Stomach smooth muscle (tissue), 2 donors: ENCODE measurements at regions not wholly inside any gene's neighbourhood (a gene's known extent, or its start where the extent isn't known, plus 50 kb on each side); places are given as distances from the start of the nearest gene placed in this dataset.
"Not testable (repeated sequence)": the region's sequence is repeated elsewhere in the genome, so short reads cannot be mapped to it uniquely, and the experiment has no call there.

Experiments used
- H3K27ac ChIP-seq: one replicate; pipeline ENCODE4 v1.7.0; 2013; ENCODE audit warnings: mild to moderate bottlenecking, low read length, inconsistent platforms
- H3K27me3 ChIP-seq, 2 donors: one replicate each; pipeline ENCODE4 v1.7.0; 2013; ENCODE audit warnings: low read length in 2 of 2; ENCODE audit not compliant: insufficient read depth in 2 of 2, control insufficient read depth in 1 of 2
- H3K36me3 ChIP-seq, 2 donors: one replicate each; pipeline ENCODE4 v1.7.0; 2013; ENCODE audit warnings: low read length in 2 of 2; ENCODE audit not compliant: control insufficient read depth in 2 of 2, insufficient read depth in 2 of 2
- H3K4me1 ChIP-seq: one replicate; pipeline ENCODE4 v1.7.0; 2013; ENCODE audit warnings: low read length; ENCODE audit not compliant: control insufficient read depth, insufficient read depth
- H3K4me3 ChIP-seq, 2 donors: one replicate each; pipeline ENCODE4 v1.7.0; 2013; ENCODE audit warnings: low read length in 2 of 2
- H3K9ac ChIP-seq, 2 donors: one replicate each; pipeline ENCODE4 v1.7.0; 2013; ENCODE audit warnings: low read length in 2 of 2, mild to moderate bottlenecking in 1 of 2
- H3K9me3 ChIP-seq, 2 donors: one replicate each; pipeline ENCODE4 v1.7.0; 2013; ENCODE audit warnings: low read length in 2 of 2; ENCODE audit not compliant: control insufficient read depth in 2 of 2
- donor health status: healthy.
- donor health status: Pancreatic carcinoma.

GRCh38 chr2:49355611-49356010 lies 201.3 kb upstream of the FSHR start:
- Histone ChIP-seq H3K27ac (no peak overlapping the region), H3K9ac (no peak overlapping the region), H3K4me3 (no peak overlapping the region), H3K9me3 (no peaks in the 10 kb centered on the region), H3K36me3 (no peaks in the 10 kb centered on the region), H3K4me1 (no peaks in the 10 kb centered on the region), H3K27me3 (no peaks in the 10 kb centered on the region)

GRCh38 chr2:49351560-49351959 lies 197.2 kb upstream of the FSHR start:
- no peaks in the 10 kb centered on the region for H3K4me1 ChIP-seq
- no peak overlapping the region for H3K27ac ChIP-seq
- no peaks in the 10 kb centered on the region for H3K27me3 ChIP-seq
- H3K36me3 ChIP-seq = no peaks in the 10 kb centered on the region
- H3K9me3 ChIP-seq = no peaks in the 10 kb centered on the region
- H3K9ac ChIP-seq = no peak overlapping the region
- no peak overlapping the region for H3K4me3 ChIP-seq

DNA sequence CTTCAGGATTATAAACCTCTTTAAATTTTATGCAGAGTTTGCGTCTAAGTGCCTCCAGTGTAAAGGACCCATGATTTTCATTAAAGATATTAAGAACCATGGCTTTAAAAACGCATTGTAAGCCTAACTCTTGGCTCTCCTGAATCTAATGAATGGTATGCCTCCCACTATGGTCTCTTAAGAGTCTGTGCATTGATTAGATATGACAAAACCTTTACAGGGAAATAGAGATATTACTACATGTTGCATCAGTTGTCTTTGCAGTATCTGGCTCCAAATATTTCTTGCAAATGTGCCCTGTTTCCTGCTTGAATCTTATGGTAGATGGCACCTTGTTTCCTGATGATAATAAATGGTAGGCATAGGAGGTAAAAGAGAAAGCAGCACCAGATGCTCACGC lies 189.3 kb upstream of the FSHR start:
- no peak overlapping the region for H3K27ac ChIP-seq
- no peaks in the 10 kb centered on the region for H3K36me3 ChIP-seq
- no peaks in the 10 kb centered on the region for H3K4me1 ChIP-seq
- H3K9ac ChIP-seq = no peak overlapping the region
- no peaks in the 10 kb centered on the region for H3K27me3 ChIP-seq
- H3K9me3 ChIP-seq = no peaks in the 10 kb centered on the region
- H3K4me3 ChIP-seq = no peak overlapping the region

DNA sequence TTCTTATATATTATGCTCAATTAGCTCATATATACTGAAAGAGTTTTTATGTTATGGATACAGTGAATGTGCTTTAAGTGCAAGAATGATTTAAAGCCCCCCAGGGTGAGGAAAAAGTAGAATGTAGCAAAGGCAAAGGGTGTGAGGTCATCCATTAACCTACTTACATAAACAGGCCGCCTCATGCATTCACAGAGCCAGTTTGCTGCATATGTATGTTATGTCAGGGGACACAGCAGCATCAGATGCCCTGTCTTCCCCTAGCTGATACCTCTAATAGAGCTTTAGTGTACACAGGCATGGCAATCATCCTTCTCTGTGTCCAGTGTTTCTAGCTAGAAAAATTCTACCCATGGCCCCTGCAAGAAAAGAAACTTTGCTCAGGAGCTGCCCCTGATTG lies 187.8 kb upstream of the FSHR start:
- Histone ChIP-seq H3K4me1 (no peaks in the 10 kb centered on the region), H3K9me3 (no peaks in the 10 kb centered on the region), H3K36me3 (no peaks in the 10 kb centered on the region), H3K27ac (no peak overlapping the region), H3K27me3 (no peaks in the 10 kb centered on the region), H3K4me3 (no peak overlapping the region), H3K9ac (no peak overlapping the region)

DNA sequence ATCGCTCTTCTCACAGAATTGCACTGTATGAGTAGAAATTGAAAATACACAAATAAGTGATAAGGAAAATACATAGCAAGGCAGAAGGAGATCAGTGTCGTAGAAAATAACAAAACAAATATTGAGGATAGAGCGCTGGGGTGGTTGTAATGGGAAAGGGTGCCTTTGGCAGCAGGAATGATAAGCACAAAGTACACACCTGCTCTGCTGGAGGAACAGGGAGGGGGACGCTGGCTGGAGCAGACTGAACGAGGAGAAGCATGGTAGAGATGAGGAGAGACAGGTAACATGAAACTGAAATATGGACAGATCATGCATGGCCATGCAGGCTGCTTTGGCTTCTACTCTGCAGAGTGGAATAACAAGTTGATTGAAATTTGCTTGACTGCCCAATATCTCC lies 181.2 kb upstream of the FSHR start:
- no peaks in the 10 kb centered on the region for H3K36me3 ChIP-seq
- H3K9ac ChIP-seq = no peak overlapping the region
- H3K9me3 ChIP-seq = no peaks in the 10 kb centered on the region
- no peaks in the 10 kb centered on the region for H3K4me1 ChIP-seq
- H3K27ac ChIP-seq = no peak overlapping the region
- H3K4me3 ChIP-seq = no peak overlapping the region
- H3K27me3 ChIP-seq = no peaks in the 10 kb centered on the region

DNA sequence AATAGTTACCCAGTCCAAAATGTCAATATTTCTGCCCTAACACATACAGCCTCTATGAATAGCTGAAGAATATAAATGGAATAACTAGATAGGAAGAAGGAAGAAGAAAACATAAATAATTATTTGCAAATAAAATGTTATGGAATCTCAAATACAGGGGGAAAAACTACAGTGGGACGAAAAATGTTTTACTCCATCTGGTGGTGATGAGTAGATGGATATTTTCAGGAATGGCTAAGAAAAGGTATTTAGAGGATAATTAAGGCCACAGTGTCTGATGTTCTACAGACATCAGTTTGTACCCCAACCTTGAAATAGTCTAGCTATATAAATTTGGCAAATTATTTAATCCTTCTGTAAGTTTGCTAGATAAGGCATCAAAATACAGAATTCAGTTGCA lies 178.1 kb upstream of the FSHR start:
- no peaks in the 10 kb centered on the region for H3K4me1 ChIP-seq
- H3K27ac ChIP-seq = no peak overlapping the region

GRCh38 chr2:49318531-49318930 lies 164.2 kb upstream of the FSHR start:
- Histone ChIP-seq H3K27me3 (no peaks in the 10 kb centered on the region), H3K4me3 (no peak overlapping the region), H3K4me1 (no peaks in the 10 kb centered on the region), H3K9ac (no peak overlapping the region), H3K27ac (no peak overlapping the region), H3K9me3 (peaks cover 4 to 5% of the 10 kb centered on the region in 2 donors), H3K36me3 (no peaks in the 10 kb centered on the region)

More for the DNA sequence above, 178.1 kb upstream of the FSHR start:
- no peaks in the 10 kb centered on the region for H3K36me3 ChIP-seq
- no peaks in the 10 kb centered on the region for H3K9me3 ChIP-seq
- no peak overlapping the region for H3K9ac ChIP-seq
- H3K4me3 ChIP-seq = no peak overlapping the region
- H3K27me3 ChIP-seq = no peaks in the 10 kb centered on the region

GRCh38 chr2:49309461-49309860 lies 155.1 kb upstream of the FSHR start:
- Histone ChIP-seq H3K27me3 (no peaks in the 10 kb centered on the region), H3K9me3 (no peaks in the 10 kb centered on the region)

DNA sequence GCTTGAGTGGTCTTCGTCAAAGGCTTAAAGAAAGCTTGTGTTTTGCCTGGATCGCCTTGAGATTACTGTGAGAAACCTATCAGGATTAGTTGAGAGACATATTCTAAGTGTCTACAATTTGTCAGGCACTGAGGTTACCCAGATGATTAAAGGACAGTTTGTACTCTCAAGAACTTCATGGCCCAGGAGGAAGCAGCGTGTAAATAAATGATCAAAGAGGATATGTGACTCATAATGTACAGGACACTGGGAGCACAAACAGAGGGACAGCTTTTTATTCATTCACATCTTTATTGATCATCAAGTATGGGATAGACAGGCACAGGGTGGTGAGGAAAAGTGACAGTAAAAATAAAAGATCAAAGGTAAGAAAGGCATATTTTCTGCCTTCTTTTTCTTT lies 152.6 kb upstream of the FSHR start:
- Histone ChIP-seq H3K9ac (no peak overlapping the region), H3K9me3 (no peaks in the 10 kb centered on the region), H3K4me3 (no peak overlapping the region), H3K27ac (no peak overlapping the region), H3K4me1 (no peaks in the 10 kb centered on the region), H3K36me3 (no peaks in the 10 kb centered on the region), H3K27me3 (no peaks in the 10 kb centered on the region)

More at GRCh38 chr2:49309461-49309860, 155.1 kb upstream of the FSHR start:
- Histone ChIP-seq H3K27ac (no peak overlapping the region), H3K4me1 (no peaks in the 10 kb centered on the region), H3K4me3 (no peak overlapping the region), H3K9ac (no peak overlapping the region), H3K36me3 (no peaks in the 10 kb centered on the region)

DNA sequence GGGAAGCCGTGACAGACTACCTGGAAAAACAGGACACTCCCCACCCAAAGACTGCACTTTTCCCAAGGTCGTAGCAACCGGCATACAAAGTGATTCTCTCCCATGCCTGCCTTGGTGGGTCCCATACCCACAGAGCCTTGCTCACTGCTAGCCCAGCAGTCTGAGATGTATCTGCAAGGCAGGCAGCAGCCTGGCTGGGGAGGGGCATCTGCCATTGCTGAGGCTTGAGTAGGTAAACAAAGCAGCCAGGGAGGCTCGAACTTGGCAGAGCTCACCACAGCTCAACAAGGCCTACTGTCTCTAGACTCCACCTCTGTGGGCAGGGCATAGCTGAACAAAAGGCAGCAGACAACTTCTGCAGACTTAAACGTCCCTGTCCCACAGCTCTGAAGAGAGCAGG lies 144.4 kb upstream of the FSHR start:
- not testable (repeated sequence) for H3K36me3 ChIP-seq, H3K4me3 ChIP-seq, H3K9me3 ChIP-seq, H3K4me1 ChIP-seq, H3K9ac ChIP-seq, H3K27ac ChIP-seq, H3K27me3 ChIP-seq

DNA sequence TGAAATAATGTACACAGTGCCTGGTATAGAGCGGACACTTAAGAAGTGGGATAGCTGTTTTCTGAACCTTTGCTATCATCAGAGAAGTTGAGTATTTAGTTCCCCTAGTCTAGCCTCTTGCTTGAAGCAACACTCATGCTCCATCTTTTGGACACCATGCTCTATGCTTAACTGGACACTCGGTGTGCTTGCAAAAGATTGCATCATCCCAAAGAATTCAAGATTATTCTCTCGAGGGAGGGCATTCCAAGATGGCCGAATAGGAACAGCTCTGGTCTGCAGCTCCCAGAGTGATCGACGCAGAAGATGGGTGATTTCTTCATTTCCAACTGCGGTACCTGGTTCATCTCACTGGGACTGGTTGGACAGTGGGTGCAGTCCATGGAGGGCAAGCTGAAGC lies 143.9 kb upstream of the FSHR start:
- Histone ChIP-seq H3K9ac (no peak overlapping the region), H3K4me3 (no peak overlapping the region), H3K36me3 (no peaks in the 10 kb centered on the region), H3K4me1 (no peaks in the 10 kb centered on the region), H3K27me3 (no peaks in the 10 kb centered on the region), H3K9me3 (no peaks in the 10 kb centered on the region), H3K27ac (no peak overlapping the region)
